ENCODE measurements at regions not wholly inside any gene's neighbourhood (a gene's known extent, or its start where the extent isn't known, plus 50 kb on each side); places are given as distances from the start of the nearest gene placed in this dataset.

DNA sequence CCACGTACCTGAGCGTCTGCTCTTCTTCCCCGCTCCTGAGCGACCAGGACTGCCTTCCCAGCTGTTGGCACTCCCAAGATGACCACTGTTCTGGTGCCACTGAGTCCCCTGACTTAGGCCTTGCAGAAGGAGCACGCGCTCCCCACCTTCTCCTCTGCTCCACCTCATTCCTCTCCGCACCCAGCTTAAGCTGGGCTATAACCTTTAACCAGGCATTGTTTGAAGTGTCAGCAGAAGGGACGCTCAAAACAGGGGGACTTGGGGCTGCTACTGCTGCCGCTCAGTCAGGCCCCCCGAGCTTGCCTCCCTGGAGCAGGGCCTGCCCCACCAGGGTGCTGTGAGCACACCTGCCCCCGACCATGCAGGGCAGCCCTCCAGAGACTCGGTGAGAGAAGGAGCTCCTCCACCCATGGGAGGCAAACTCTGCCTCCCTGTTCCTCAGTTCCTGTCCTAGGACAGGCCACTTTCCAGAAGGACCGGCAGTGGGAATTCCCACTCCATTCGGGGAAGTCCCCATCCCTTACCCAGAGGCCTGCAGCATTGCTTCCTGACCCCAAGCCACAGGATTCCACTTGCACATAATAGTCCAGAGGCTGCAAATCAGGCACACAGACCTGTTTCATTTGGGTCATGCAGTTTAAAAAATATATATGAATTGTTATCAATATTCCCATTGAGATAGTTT lies 99.7 kb upstream of the ENPP6 start:
- H3K4me3 ChIP-seq, result no peak overlapping the region
- TF ChIP-seq, protein P1, sequence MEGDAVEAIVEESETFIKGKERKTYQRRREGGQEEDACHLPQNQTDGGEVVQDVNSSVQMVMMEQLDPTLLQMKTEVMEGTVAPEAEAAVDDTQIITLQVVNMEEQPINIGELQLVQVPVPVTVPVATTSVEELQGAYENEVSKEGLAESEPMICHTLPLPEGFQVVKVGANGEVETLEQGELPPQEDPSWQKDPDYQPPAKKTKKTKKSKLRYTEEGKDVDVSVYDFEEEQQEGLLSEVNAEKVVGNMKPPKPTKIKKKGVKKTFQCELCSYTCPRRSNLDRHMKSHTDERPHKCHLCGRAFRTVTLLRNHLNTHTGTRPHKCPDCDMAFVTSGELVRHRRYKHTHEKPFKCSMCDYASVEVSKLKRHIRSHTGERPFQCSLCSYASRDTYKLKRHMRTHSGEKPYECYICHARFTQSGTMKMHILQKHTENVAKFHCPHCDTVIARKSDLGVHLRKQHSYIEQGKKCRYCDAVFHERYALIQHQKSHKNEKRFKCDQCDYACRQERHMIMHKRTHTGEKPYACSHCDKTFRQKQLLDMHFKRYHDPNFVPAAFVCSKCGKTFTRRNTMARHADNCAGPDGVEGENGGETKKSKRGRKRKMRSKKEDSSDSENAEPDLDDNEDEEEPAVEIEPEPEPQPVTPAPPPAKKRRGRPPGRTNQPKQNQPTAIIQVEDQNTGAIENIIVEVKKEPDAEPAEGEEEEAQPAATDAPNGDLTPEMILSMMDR (IDR thresholded peaks at IDR 0.05), result no peak
- no peaks in the 10 kb centered on the region for H3K4me1 ChIP-seq
- H3K27me3 ChIP-seq, result no peaks in the 10 kb centered on the region
- no peak for DNase-seq
- H3K36me3 ChIP-seq, result no peaks in the 10 kb centered on the region
- intact Hi-C loops (cut with DNase I; ENCODE audit: low total_unique reads), result no loop called here
- H3K27ac ChIP-seq, result no peak overlapping the region
- no peaks in the 10 kb centered on the region for H3K9me3 ChIP-seq

DNA sequence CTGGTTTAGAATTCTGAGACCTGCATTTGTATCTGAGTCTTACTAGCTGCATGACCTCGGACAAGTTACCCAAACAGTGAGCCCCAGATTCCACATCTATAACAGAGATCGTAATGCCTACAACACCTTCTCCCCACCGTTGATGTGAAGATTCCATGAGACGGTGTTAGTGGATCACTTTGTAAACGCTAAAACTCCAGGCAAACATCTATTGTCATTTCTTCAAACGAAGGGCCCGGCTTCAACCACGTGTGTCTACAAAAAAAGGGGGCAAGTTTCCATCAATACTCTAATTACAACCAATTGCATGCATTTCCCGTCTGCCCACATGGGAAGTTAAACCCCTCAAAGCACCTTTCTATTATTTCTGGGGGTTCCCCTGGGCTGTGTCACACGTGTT lies 99.1 kb upstream of the ENPP6 start:
- Histone ChIP-seq H3K9me3 (no peaks in the 10 kb centered on the region), H3K4me3 (no peak overlapping the region), H3K36me3 (no peaks in the 10 kb centered on the region), H3K4me1 (no peaks in the 10 kb centered on the region), H3K27ac (no peak overlapping the region), H3K27me3 (no peaks in the 10 kb centered on the region)
- no peak for DNase-seq
- TF ChIP-seq, protein P1 (IDR thresholded peaks at IDR 0.05), result no peak
- intact Hi-C loops (cut with DNase I; ENCODE audit: low total_unique reads), result no loop called here

DNA sequence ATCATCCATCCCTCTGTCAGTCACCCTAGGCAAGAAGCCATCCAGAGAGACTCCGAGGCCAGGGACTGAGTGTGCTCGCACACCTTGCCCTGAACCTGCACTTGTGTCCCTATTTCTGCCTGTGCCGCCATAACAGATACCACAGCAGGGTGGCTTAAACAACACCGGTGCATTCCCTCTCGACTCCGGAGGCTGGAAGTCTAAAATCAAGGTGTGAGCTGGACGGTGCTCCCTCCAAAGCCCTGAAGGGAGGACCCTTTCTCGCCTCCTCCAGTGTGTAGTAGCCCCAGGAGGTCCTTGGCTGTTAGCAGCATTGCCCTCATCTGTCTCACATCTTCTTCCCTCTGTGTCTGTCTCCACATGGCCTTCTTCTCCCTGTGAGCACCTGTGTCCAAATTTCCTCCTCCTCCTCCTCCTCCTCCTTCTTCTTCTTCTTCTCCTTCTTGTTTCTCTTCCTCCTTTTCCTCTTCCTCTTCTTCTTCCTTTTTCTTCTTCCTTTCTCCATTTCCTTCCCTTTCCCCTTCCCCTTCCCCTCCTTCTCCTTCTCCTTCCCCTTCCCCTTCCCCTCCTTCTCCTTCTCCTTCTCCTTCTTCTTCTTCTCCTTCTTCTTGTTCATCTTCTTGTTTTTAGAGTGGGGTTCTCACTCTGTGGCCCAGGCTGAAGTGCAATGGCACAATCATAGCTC lies 98.1 kb upstream of the ENPP6 start:
- no peak for DNase-seq
- H3K4me3 ChIP-seq, result no peak overlapping the region
- peaks cover 0 to 5% (median 0%) of the 10 kb centered on the region in 4 donors for H3K4me1 ChIP-seq
- no peaks in the 10 kb centered on the region for H3K9me3 ChIP-seq
- H3K27me3 ChIP-seq, result no peaks in the 10 kb centered on the region
- no peak overlapping the region for H3K27ac ChIP-seq
- no peaks in the 10 kb centered on the region for H3K36me3 ChIP-seq
- TF ChIP-seq, protein P1 (IDR thresholded peaks at IDR 0.05), result no peak
- intact Hi-C loops (cut with DNase I; ENCODE audit: low total_unique reads), result no loop called here

DNA sequence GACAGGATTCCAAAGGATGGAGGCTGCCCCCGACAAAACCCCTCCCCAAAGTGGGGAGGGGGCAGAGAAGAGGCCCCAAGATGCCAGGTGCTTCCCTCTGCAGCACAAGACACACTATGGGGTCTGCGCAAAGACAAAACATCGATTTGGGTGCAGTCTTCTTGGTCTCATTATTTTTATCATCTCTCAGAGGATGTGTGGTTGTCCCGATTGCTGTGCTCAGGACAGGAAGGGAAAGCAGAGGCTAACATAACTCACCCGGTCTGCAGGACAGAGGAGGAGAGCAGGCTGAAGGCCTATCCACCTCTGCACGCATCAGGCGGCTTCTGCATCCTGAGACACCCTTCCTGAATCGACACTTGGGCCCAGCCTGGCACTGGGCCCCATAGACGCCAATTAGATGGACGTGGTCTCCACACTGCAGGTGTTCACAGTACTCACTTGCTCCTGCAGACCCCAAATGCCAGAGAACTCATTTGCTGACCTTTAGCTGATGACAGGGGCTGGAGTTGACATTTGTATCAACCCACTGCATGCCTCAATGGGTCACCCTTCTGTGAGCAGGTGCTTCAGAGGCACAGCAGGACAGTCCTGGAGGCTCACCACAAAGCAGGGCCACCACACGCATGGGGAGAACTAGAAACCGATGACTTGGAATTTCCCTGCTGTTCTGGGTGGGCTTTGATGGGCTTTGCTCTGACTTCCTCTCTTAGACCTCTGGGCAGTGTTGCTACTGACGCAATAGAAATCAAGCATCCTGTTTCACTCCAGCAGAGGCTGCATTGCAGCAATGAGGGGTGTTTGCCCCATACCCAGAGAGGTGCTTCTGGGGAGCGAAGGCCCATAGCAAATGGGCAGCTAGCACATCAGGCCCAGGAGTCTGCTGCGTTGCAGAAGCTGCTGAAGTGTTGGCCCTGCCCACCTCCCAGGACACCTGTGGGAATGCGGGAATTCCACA lies 96.3 kb upstream of the ENPP6 start:
- DNase-seq, result no peak
- TF ChIP-seq, protein P1 (IDR thresholded peaks at IDR 0.05), result no peak
- Histone ChIP-seq H3K27me3 (no peaks in the 10 kb centered on the region), H3K4me1 (peaks cover 0 to 10% (median 0%) of the 10 kb centered on the region in 4 donors), H3K27ac (no peak overlapping the region), H3K4me3 (no peak overlapping the region), H3K9me3 (no peaks in the 10 kb centered on the region), H3K36me3 (no peaks in the 10 kb centered on the region)
- intact Hi-C loops (cut with DNase I; ENCODE audit: low total_unique reads), result no loop called here

DNA sequence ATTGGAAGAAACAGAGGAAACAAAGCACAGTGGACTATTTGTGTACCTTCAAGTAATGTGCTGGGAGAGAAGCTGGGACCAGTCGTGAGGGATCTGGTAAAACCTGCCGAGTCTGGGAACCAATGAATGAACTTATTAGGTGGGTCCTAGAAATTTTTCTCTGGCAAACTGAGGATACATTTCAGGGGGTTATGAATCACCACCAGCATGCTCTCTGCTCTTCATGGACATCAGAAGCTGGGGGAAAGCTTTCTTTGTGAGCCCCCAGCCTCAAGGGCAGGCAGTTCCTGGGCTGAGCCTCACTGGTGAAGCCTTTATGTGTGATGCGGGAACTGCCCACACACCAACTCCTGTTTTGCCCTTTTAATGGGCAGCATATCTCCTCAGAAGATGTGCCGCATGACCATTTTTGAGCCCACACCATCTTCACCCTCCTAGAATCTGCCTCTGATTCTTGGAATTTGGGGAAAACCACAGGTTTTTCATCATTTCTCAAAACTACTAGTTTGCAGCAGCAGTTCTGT lies 95.4 kb upstream of the ENPP6 start:
- H3K4me1 ChIP-seq, result peaks cover 0 to 10% (median 0%) of the 10 kb centered on the region in 4 donors

More for the DNA sequence above, 95.4 kb upstream of the ENPP6 start:
- intact Hi-C loops (cut with DNase I; ENCODE audit: low total_unique reads), result no loop called here
- no peak overlapping the region for H3K4me3 ChIP-seq
- H3K27me3 ChIP-seq, result no peaks in the 10 kb centered on the region
- no peaks in the 10 kb centered on the region for H3K9me3 ChIP-seq
- no peaks in the 10 kb centered on the region for H3K36me3 ChIP-seq
- no peak overlapping the region for H3K27ac ChIP-seq
- TF ChIP-seq, protein P1 (IDR thresholded peaks at IDR 0.05), result no peak
- no peak for DNase-seq

Data from tibial artery (tissue), 4 donors.